KMS-11 (cell line): ENCODE measurements at regions not wholly inside any gene's neighbourhood (a gene's known extent, or its start where the extent isn't known, plus 50 kb on each side); places are given as distances from the start of the nearest gene placed in this dataset.

Experiments
- H2AFZ ChIP-seq: fragments of 200-600 bp; sonication (generic); 2 replicates; pipeline ENCODE4 v1.6.1; 2016; ENCODE audit warnings: antibody characterized with exemption, mixed run types, low read depth
- H3K27ac ChIP-seq: fragments of 200-600 bp; sonication (generic); 2 replicates; pipeline ENCODE4 v1.6.1; 2016; ENCODE audit warnings: mild to moderate bottlenecking, mixed run types
- H3K27me3 ChIP-seq: fragments of 200-600 bp; sonication (generic); 2 replicates; pipeline ENCODE4 v1.6.1; 2017; ENCODE audit warnings: mild to moderate bottlenecking, low read depth, mixed run types, moderate library complexity; ENCODE audit not compliant: insufficient read depth
- H3K36me3 ChIP-seq: fragments of 200-600 bp; sonication (generic); 2 replicates; pipeline ENCODE4 v1.6.1; 2017; ENCODE audit warnings: mild to moderate bottlenecking, mixed run types; ENCODE audit not compliant: insufficient read depth
- H3K4me1 ChIP-seq: fragments of 200-600 bp; sonication (generic); 2 replicates; pipeline ENCODE4 v1.6.1; 2016; ENCODE audit warnings: mild to moderate bottlenecking, low read depth, mixed run types; ENCODE audit not compliant: poor library complexity, severe bottlenecking
- H3K4me2 ChIP-seq: fragments of 200-600 bp; sonication (generic); 2 replicates; pipeline ENCODE4 v1.7.0; 2016; ENCODE audit warnings: mild to moderate bottlenecking, mixed run types
- H3K4me3 ChIP-seq: fragments of 200-600 bp; sonication (generic); IDR thresholded peaks from 2 replicates; pipeline ENCODE4 v1.6.1; 2017; ENCODE audit warnings: low read depth, low read length, mixed read lengths; ENCODE audit not compliant: insufficient read depth
- H3K79me2 ChIP-seq: fragments of 200-600 bp; sonication (generic); 2 replicates; pipeline ENCODE4 v1.6.1; 2016; ENCODE audit warnings: low read depth, mixed run types; ENCODE audit not compliant: insufficient read depth
- H3K9ac ChIP-seq: fragments of 200-600 bp; sonication (generic); 2 replicates; pipeline ENCODE4 v1.6.1; 2016; ENCODE audit warnings: mild to moderate bottlenecking, mixed run types
- H4K20me1 ChIP-seq: fragments of 200-600 bp; sonication (generic); 2 replicates; pipeline ENCODE4 v1.6.1; 2016; ENCODE audit warnings: mild to moderate bottlenecking, mixed run types; ENCODE audit not compliant: insufficient read depth
- TF ChIP-seq, protein P1 (sequence below): fragments of 200-600 bp; sonication (generic); conservative IDR thresholded peaks from 2 replicates; pipeline ENCODE4 v1.6.1; 2017; ENCODE audit warnings: low read depth, mild to moderate bottlenecking, antibody characterized with exemption, low read length, moderate library complexity, mixed read lengths

DNA sequence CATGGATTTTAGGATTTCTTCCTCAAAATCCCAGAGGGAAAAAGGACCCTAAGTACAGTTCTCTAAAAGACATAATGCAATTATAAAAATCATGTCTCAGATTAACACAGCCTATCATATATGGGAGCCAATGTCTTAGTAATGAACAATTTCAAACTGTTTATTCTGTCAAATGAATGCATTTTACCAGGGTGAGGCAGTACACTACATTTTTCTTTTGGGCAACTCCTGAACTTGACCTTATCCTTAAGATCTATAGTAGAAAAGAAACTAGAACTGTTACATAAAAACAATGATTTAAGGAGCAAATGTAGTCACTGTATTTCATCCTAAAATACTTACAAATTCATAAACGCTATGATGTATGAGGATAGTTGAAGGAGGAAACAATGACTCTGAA lies 226.3 kb upstream of the B3GALT2 start:
- peaks cover 17% of the 10 kb centered on the region for H3K4me1 ChIP-seq
- no peaks in the 10 kb centered on the region for H3K79me2 ChIP-seq
- no peak overlapping the region for H3K9ac ChIP-seq
- H2AFZ ChIP-seq = no peak overlapping the region
- TF ChIP-seq, protein P1, sequence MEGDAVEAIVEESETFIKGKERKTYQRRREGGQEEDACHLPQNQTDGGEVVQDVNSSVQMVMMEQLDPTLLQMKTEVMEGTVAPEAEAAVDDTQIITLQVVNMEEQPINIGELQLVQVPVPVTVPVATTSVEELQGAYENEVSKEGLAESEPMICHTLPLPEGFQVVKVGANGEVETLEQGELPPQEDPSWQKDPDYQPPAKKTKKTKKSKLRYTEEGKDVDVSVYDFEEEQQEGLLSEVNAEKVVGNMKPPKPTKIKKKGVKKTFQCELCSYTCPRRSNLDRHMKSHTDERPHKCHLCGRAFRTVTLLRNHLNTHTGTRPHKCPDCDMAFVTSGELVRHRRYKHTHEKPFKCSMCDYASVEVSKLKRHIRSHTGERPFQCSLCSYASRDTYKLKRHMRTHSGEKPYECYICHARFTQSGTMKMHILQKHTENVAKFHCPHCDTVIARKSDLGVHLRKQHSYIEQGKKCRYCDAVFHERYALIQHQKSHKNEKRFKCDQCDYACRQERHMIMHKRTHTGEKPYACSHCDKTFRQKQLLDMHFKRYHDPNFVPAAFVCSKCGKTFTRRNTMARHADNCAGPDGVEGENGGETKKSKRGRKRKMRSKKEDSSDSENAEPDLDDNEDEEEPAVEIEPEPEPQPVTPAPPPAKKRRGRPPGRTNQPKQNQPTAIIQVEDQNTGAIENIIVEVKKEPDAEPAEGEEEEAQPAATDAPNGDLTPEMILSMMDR = no peak
- no peak overlapping the region for H3K4me3 ChIP-seq
- no peak overlapping the region for H3K27ac ChIP-seq
- no peaks in the 10 kb centered on the region for H4K20me1 ChIP-seq
- H3K4me2 ChIP-seq = no peak overlapping the region
- no peaks in the 10 kb centered on the region for H3K36me3 ChIP-seq
- no peaks in the 10 kb centered on the region for H3K27me3 ChIP-seq

DNA sequence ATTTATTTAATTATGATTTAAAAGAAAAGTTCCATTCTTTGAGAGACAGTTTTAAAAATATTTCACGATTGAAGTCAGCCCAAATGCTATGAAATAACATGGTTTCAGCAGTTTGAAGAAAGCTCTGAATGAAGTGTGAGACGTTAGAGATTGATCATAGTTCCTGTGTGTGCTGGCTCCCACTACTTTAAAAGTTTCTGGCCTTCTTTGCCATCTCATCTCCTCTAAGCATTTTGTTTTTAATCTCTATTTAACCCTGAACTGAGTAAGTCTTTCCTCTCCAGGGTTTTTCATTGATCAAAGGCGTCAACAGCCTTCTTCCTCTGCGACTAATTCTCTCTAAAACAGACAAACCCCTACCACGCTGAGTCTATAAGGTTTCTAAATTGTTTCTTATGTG lies 225.3 kb upstream of the B3GALT2 start:
- TF ChIP-seq, protein P1 = no peak
- Histone ChIP-seq H4K20me1 (no peaks in the 10 kb centered on the region), H3K9ac (no peak overlapping the region), H3K4me1 (peaks cover 25% of the 10 kb centered on the region), H3K27me3 (no peaks in the 10 kb centered on the region), H3K4me3 (no peak overlapping the region), H2AFZ (no peak overlapping the region), H3K79me2 (no peaks in the 10 kb centered on the region), H3K4me2 (no peak overlapping the region), H3K27ac (no peak overlapping the region), H3K36me3 (no peaks in the 10 kb centered on the region)

DNA sequence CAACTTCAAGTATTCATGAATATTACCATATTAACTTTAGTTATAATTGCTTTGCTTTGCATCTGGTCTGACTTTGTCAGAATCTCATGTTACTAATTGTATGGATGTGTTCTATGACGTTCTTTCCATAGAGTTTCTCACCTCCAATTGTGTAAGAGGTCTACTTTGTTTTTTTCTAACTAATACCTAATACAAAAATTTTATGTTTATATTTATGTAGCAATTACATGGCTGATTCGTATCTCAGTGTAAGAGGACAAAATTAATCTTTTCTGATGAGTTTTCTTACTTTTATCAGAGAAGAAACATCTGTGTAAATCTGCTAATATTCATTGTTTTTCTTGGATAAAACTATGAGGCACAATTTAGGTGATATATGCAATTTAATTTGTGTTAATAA lies 224.8 kb upstream of the B3GALT2 start:
- Histone ChIP-seq H3K36me3 (no peaks in the 10 kb centered on the region), H3K27me3 (no peaks in the 10 kb centered on the region), H3K9ac (no peak overlapping the region), H3K4me3 (no peak overlapping the region), H3K27ac (no peak overlapping the region), H2AFZ (no peak overlapping the region), H3K4me2 (no peak overlapping the region), H4K20me1 (no peaks in the 10 kb centered on the region), H3K79me2 (no peaks in the 10 kb centered on the region), H3K4me1 (peaks cover 30% of the 10 kb centered on the region)
- TF ChIP-seq, protein P1 = no peak

DNA sequence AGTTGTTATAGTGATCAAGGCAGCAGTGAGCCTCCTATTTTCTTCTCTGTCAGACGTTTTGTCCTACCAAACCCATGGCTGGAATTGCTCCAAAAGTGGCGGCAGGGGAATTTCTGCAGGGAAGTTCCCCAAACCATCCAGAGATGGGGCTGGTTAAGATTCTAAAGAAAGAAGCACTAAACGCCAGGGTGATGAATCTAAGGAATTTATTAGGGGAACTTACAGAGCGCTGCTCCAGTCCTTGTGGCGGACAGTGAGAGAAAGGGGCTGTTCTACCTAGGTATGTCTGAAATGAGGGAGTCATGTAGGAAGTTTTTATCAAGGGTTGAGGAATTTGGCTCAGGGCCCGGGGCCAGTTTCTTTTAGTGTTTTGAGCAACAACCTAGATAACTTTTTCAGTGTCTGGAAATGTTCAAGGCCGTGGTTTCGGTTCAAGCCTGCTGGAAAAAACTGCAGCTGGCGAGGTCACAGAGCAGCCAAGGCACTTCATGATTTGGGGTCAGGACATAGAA lies 222.4 kb upstream of the B3GALT2 start:
- H4K20me1 ChIP-seq = no peaks in the 10 kb centered on the region
- TF ChIP-seq, protein P1 = no peak
- H3K27me3 ChIP-seq = no peaks in the 10 kb centered on the region
- no peak overlapping the region for H3K27ac ChIP-seq
- H3K4me3 ChIP-seq = no peak overlapping the region
- H3K36me3 ChIP-seq = no peaks in the 10 kb centered on the region
- peaks cover 32% of the 10 kb centered on the region for H3K4me1 ChIP-seq
- no peak overlapping the region for H2AFZ ChIP-seq
- H3K9ac ChIP-seq = no peak overlapping the region
- H3K79me2 ChIP-seq = no peaks in the 10 kb centered on the region
- H3K4me2 ChIP-seq = peak overlapping the region; percentile 11; the same call in 1 of the 2 replicates
